ENCODE measurements at regions not wholly inside any gene's neighbourhood (a gene's known extent, or its start where the extent isn't known, plus 50 kb on each side); places are given as distances from the start of the nearest gene placed in this dataset.
"Not testable (repeated sequence)": the region's sequence is repeated elsewhere in the genome, so short reads cannot be mapped to it uniquely, and the experiment has no call there.

DNA sequence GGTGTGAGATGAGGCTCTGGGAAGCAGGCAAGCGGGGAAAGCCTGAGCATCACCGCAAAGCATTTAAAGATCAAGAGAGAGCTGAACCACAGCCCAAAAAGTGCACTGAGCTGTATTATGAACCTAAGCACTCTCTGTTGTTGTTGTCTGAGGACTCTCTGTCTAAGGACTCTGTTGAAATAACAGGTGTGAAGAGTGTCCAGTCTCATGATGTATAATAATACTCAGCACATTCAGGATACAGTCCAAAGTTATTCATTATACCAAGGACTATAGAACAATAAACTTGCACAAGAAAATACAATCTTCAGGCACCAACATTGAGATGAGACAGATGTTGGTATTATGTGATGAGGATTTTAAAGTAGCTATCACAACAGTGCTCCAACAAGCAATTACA is 71.8 kb upstream of the CTSV start:
- no peak overlapping the region for H3K27ac ChIP-seq
- no peak overlapping the region for H3K4me3 ChIP-seq

DNA sequence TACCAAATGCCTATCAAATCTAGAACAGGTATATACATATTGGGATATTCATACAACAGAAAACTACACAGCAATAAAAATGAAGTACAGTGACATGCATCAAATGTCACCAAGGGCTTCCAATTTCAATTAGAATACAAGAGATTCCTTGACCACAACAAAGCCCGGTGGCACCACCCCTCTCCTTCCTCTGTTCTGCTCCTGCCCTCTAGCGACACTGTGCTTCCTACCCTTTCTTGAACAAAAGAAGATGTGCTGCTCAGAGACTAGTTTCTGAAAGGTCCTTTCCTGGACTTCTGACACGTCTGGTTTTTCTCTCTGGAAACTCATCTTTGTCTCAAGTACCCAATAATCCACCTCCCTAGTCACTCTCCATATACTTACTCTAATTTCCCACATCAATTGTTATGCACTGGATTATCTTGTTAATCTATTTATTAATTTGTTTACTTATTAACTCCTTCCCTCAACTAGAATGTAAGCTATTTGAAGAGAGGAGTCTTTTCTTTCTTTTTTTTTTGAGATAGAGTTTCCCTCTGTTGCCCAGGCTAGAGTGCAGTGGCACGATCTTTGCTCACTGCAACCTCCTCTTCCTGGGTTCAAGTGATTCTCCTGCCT is 70.4 kb upstream of the CTSV start:
- no peak overlapping the region for H3K4me3 ChIP-seq
- no peak overlapping the region for H3K27ac ChIP-seq

DNA sequence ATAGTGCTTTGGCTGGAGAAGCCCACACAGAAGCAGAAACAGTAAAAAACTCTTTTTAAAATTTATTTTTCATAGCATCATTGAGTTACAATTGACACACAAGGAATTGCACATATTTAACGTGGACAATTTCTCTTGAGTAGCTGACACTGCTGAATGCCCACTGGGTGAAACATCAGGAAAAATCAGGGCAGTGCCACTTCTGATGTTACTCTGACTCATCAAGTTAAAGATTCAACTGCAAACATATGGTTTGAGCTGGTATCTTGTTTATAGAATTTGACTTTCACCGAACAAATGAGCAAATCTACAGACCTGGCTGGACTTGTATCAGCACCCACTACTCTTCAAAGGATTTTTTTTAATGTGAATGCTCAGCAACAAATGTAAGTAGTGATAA is 66.3 kb upstream of the CTSV start:
- not testable (repeated sequence) for H3K4me3 ChIP-seq, H3K27ac ChIP-seq

DNA sequence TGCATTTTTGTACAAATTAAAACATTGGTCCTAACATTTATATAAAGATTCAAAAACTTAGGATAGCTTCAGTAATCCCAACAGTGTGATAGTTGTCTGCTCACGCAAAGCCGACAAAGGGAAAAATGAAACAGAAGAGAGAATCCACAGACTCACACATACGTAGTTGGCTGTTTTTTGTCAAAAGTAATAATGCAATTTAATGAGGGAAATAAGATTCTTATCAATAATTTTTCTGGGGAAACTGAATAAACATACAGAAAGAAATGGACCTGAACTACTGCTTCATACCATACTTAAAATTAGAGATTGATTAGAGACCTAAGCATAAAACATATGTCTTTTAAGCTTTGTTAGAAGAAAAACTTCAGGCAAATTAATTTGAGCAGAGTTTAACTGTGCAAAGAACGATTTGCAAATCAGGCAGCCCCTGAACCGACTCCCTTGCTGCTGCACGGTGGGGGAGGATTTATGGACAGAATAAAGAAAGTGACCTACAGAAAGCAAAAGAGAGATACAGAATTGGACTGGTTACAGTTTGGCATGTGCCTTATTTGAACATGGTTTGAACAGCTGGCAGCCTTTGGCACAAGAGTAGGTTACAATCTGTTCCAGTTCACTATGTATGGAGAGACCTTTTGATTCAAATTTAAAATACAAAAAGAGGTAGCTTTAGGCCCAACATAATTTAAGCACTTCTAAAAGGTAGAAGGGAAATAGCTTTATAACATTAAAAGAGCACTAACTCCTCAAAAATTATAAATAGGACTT is 64.9 kb upstream of the CTSV start:
- not testable (repeated sequence) for H3K27ac ChIP-seq, H3K4me3 ChIP-seq

DNA sequence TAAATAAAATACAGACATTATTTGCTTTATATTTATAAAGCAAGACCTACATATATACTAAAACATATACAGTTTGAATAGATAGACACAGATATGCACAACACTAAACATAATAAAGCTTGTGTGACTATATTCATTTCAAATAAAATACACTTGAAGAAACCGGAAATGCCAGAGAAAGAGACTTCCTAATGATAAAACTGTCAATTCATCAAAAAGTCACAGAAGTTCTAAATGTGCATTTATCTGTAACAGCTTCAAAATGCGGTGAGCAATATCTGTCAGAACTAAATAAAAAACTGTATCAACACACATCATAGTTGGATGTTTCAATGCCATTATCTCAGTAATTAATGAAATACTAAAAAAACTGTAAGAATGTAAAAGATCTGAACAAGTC is 60.6 kb upstream of the CTSV start:
- not testable (repeated sequence) for H3K27ac ChIP-seq, H3K4me3 ChIP-seq

DNA sequence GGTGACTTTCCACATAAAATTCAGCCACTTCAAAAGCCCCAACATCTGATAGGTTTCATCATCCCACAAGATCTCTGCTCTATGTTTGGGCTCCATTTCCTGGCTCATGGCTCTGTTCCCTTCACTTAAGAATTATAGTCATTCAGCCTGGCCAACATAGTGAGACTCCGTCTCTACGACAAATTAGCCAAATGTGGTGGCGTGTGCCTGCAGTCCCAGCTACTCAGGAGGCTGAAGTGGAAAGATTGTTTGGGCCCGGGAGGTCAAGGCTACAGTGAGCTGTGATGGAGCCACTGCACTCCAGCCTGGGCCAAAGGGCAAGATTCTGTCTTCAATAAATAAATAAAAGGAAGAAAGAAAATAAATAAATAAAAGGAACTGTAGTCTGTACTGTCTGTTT is 57.9 kb upstream of the CTSV start:
- H3K27ac ChIP-seq: no peak overlapping the region
- no peak overlapping the region for H3K4me3 ChIP-seq

DNA sequence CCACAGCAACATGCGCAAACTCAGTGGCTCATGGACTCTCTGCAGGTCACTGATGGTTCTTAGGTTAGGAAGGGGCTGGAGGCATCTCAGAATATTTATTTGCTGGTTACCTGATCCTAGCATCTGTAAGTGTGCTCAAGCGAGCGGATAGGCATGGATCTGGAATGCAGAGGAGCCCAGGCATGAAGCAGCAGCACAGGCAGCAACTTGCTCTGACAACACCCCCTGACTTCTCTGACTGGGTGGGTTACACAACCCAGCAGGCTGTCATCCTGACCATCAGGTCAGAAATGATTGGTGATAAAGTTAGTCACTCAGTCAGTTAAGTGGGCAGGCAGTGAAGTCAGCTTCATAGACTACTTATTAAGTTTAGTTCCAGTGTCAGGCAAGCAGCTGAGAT is 50.4 kb upstream of the CTSV start:
- H3K27ac ChIP-seq, H3K4me3 ChIP-seq: not testable (repeated sequence)

Data from skin epidermis (tissue), 12 donors.